ENCODE measurements at regions not wholly inside any gene's neighbourhood (a gene's known extent, or its start where the extent isn't known, plus 50 kb on each side); places are given as distances from the start of the nearest gene placed in this dataset.
"Not testable (repeated sequence)": the region's sequence is repeated elsewhere in the genome, so short reads cannot be mapped to it uniquely, and the experiment has no call there.

DNA sequence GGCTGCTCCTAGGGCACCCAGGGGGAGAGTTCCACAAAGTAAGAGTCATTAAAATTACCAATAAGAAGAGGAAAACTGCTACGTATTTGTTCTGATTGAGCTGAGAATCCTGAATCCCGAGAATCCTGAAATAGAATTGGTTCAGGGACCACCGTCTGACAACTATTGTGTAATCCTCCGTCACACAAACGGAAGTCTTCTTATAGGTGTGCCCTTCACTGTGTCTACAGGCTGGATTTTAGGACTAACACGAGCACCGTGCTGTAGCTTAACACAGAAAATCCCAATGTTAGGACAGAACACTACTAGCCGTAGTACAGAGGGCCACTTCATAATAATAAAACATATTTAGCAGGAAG is 50.6 kb upstream of the RNF182 start:
- DNase-seq = no peak

DNA sequence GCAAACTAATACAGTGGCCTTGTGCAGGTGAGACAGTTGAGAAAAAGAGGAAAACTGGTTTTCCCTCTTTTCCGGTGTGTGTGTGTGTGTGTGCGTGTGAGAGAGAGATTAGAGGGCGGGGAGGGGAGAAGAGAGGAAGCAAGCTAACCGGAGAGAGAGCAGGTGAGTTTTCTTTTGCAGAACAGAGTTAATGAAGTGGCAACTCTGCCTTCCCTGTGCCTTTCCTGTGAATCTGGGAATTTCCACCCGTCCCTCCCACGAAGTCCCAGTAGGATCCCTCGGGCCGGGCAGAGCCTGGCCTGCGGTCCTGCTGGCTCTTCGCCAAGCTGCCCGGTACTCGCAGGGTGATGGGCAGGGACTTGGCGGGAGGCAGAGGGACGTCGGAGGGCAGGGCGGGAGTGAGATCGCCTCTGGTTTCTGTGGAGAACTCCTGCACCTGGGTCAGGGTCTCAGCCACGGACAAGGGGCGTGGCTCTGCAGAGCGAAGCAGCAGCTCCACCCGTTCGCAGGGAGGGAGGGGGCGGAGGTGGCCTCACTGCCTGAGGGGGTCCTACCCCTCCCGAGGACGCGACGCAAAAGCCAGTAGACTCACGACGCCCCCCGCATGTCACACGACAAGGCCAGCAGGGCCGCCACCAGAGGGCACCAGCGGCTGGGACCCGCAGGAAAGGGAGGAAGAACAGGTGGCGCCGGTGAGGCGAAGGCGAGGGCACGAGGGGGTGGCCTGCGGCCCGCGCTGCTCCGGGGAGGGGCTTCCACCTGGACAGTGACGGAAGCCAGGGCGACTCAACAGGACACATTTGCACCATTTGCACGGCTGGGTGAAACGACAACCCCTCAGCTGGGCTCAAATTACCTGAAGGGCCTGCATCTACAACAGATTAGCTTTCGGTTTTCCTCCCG is 51.2 kb upstream of the RNF182 start:
- peak; percentile 80 to 92 for DNase-seq

DNA sequence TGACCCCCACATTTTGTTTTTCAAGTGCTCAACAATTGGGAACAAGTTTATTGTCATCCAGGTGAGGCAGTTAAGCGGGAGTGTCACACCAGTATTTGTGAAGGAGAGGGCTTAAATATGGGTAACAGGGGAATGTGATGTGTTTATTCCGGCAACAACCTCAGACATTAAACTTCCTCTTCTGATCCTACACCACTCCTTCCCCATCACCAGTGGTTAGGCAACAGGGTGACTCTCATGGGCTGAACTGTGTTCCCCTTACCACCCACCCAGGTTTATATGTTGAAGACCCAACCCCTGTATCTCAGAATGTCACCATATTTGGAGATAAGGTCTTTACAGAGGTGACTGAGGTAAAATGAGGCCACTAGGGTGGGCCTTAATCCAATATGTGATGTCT is 52.1 kb upstream of the RNF182 start:
- no peak for DNase-seq

DNA sequence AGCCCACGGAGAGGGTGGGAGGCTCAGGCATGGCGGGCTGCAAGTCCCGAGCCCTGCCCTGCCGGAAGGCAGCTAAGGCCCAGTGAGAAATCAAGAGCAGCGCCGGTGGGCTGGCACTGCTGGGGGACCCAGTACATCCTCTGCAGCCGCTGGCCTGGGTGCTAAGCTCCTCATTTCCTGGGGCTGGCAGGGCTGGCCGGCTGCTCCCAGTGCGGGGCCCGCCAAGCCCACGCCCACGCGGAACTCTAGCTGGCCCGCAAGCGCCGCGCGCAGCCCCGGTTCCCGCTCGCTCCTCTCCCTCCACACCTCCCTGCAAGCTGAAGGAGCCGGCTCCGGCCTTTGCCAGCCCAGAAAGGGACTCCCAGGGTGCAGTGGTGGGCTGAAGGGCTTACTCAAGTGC is 52.7 kb upstream of the RNF182 start:
- not testable (repeated sequence) for DNase-seq

DNA sequence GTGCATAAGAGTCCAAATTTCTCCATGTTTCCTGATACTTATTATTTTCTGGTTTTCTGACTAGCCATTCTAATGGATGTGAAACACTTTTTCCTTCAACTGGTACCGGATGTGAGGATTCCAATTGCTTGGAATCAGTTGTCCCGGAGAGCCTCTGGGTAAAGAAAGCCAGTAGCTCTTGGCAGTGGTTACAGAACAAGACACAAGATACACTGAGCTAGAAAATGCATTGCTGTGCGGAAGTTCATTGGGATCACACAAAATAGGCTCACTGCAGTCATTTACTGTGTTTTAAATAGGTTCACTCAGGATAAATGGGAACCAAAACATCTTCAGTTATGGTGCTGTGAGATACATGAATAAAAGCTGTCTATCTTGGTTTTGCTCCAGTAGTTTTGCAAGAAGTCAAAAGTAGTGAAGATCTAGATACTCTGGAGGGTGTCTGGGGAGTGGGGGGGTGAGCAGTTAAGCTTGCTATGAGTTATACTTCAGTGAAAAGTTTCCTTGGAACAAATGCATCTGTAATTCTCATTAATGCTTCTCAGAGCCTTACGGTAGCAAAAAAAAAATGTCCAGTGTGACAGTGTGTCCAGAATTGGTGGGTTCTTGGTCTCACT is 54.4 kb upstream of the RNF182 start:
- DNase-seq = no peak

DNA sequence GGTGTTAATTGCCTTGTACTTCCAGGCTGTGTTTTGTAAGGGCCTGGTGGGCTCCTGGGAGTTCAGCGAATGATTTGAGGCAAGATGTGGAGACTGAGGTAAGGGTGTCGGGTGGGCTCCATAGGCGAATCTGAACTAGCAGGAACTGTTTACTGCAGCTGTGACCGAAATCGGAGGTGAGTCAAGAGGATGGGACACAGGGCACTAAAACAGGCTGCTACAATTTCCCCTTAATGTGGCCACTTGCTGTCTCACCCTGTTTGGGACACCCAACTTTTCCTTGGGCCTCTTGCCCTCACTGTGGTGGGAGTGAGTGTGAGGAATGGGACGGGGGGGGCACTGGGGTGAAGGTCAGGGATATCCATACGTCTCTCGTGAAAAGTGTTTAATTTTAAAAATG is 53.9 kb upstream of the MCUR1 start:
- DNase-seq = no peak

DNA sequence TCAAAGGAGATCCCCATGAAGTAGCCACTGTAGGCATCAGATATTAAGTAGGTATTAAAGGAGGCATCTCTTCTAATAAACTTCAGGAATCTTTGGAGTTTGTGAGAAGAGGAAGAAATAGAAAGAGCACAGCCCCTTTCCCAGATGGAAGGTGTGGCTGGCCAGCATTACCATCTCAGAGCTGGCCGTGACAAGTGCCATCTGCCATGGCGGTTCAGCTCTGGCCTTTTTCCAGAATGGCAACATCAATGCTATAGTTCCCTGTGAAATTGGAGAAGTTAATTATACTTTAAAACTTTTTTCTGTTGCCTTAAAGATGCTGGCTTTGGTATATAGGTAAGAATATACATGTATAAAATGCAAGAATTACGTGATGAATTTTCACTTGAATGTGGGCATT is 51.9 kb upstream of the MCUR1 start:
- DNase-seq = no peak

DNA sequence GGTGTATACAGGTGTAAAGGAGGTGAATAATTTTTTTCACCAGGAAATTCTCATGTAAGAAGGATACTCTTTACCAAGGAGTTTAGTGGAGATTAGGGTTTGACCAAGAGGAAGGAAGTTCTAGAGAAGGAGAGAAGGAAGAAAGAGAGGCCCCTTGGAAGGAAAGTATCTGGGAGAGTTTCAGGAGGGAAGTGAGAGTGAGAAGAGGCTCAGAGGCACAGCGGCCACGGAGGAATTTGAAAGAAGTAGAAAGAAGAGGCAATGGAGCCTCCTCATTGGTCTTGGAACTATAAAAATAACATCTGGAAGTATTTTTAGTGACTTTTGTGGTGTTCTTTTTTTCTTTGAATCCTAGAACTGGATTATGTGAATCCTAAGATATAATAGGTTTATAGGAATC is 50.8 kb upstream of the MCUR1 start:
- no peak for DNase-seq

DNA sequence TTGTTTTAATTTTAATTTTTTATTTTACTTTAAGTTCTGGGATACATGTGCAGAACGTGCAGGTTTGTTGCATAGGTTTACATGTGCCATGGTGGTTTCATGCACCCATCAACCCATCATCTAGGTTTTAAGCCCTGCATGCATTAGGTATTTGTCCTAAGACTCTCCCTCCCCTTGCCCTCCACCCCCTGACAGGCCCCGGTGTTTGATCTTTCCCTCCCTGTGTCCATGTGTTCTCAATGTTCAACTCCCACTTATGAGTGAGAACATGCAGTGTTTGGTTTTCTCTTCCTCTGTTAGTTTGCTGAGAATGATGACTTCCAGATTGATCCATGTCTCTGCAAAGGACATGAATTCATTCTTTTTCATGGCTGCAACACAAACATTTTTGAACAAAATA is 50.3 kb upstream of the MCUR1 start:
- DNase-seq = not testable (repeated sequence)

All from NCI-H526 (cell line).